ENCODE measurements at regions not wholly inside any gene's neighbourhood (a gene's known extent, or its start where the extent isn't known, plus 50 kb on each side); places are given as distances from the start of the nearest gene placed in this dataset.

GRCh38 chr1:70819231-70819630 is 228.4 kb downstream of the PTGER3 start:
- no peak overlapping the region for H3K4me3 ChIP-seq (ENCODE audit: low read depth, low read length)
- no peaks in the 10 kb centered on the region for H3K36me3 ChIP-seq
- H3K27ac ChIP-seq, result no peak overlapping the region
- H3K27me3 ChIP-seq (ENCODE audit: insufficient read depth, low read depth, severe bottlenecking), result no peaks in the 10 kb centered on the region
- H3K9me3 ChIP-seq (ENCODE audit: severe bottlenecking), result no peaks in the 10 kb centered on the region
- DNase-seq, result no peak
- TF ChIP-seq CTCF (IDR thresholded peaks at IDR 0.05; ENCODE audit: low read depth, low read length), result no peak

DNA sequence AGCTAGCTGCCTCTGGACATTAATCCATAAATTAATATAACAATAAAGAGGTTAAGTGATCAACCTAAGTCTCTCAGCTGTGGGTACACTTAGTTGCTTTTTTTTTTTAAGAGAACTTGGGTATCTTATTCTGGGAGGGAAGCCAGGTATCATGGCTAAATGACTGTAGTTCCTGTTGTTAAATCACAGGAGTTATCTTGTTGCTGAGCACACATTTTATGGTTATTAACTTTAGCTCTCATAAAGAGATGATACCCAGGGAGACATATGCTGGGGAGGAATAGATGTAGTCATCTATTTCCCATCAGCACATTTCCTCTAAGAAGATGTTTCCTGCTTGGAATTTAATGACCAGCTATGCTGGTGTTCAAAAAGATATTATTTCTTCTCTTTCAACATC is 227.8 kb downstream of the PTGER3 start:
- no peak for TF ChIP-seq CTCF (IDR thresholded peaks at IDR 0.05; ENCODE audit: low read depth, low read length)
- no peak for DNase-seq

DNA sequence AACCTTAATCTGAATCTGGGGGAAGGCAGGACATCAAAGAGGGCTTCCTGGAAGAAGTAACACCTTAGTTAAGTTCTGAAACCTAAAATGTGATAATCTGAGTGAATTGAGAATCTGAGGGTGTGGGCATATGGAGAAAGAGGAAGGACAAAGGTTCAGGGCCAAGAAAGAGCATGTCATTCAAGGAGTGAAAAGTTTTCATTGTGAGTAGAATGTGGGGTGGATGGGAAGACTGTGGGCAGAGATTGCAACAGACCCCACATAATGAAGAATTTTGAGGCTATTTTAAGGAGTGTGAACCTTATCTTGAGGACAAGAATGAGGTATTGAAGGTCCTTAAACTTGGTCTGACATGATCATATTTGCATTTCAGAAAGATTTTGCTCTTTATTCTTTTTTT is 227.2 kb downstream of the PTGER3 start:
- no peak for DNase-seq
- Histone ChIP-seq H3K4me3 (ENCODE audit: low read depth, low read length) (no peak overlapping the region), H3K27ac (no peak overlapping the region), H3K36me3 (no peaks in the 10 kb centered on the region), H3K27me3 (ENCODE audit: insufficient read depth, low read depth, severe bottlenecking) (no peaks in the 10 kb centered on the region), H3K9me3 (ENCODE audit: severe bottlenecking) (no peaks in the 10 kb centered on the region)
- TF ChIP-seq CTCF (IDR thresholded peaks at IDR 0.05; ENCODE audit: low read depth, low read length), result no peak

More for the DNA sequence above, 227.8 kb downstream of the PTGER3 start:
- no peak overlapping the region for H3K4me3 ChIP-seq (ENCODE audit: low read depth, low read length)
- no peaks in the 10 kb centered on the region for H3K36me3 ChIP-seq
- H3K27ac ChIP-seq, result no peak overlapping the region
- H3K27me3 ChIP-seq (ENCODE audit: insufficient read depth, low read depth, severe bottlenecking), result no peaks in the 10 kb centered on the region
- no peaks in the 10 kb centered on the region for H3K9me3 ChIP-seq (ENCODE audit: severe bottlenecking)

- no peaks in the 10 kb centered on the region for H3K27me3 ChIP-seq (ENCODE audit: insufficient read depth, low read depth, severe bottlenecking)
- H3K36me3 ChIP-seq, result no peaks in the 10 kb centered on the region
- DNase-seq, result no peak
- H3K27ac ChIP-seq, result no peak overlapping the region
- H3K9me3 ChIP-seq (ENCODE audit: severe bottlenecking), result no peaks in the 10 kb centered on the region
- H3K4me3 ChIP-seq (ENCODE audit: low read depth, low read length), result no peak overlapping the region
- no peak for TF ChIP-seq CTCF (IDR thresholded peaks at IDR 0.05; ENCODE audit: low read depth, low read length)
Measured at GRCh38 chr1:70820995-70821394, 226.6 kb downstream of the PTGER3 start.

DNA sequence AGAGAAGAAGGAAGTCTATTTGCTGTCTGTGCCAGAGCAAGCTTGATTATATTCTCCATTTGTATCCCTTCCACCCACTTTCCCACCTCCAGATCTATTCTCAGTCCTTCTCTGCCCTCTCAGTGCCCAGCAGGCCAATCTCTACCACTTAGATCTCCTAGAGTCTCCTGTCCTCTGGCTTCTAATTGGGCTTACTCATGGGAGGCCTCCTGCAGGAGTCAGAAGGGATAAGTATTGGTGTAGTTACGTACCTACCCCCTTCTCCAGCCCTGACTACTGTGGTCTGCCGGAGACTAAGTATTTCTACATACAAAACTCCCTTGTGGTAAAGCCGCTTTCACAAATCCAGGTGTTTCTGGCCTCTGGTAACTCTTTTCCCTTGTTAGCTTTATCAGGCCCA is 221.2 kb downstream of the PTGER3 start:
- DNase-seq, result no peak
- Histone ChIP-seq H3K27me3 (ENCODE audit: insufficient read depth, low read depth, severe bottlenecking) (no peaks in the 10 kb centered on the region), H3K36me3 (no peaks in the 10 kb centered on the region), H3K4me3 (ENCODE audit: low read depth, low read length) (no peak overlapping the region), H3K27ac (no peak overlapping the region), H3K9me3 (ENCODE audit: severe bottlenecking) (no peaks in the 10 kb centered on the region)
- TF ChIP-seq CTCF (IDR thresholded peaks at IDR 0.05; ENCODE audit: low read depth, low read length), result no peak

- no peak overlapping the region for H3K27ac ChIP-seq
- no peak overlapping the region for H3K4me3 ChIP-seq (ENCODE audit: low read depth, low read length)
- no peaks in the 10 kb centered on the region for H3K9me3 ChIP-seq (ENCODE audit: severe bottlenecking)
- no peak for DNase-seq
- no peaks in the 10 kb centered on the region for H3K27me3 ChIP-seq (ENCODE audit: insufficient read depth, low read depth, severe bottlenecking)
- no peaks in the 10 kb centered on the region for H3K36me3 ChIP-seq
- no peak for TF ChIP-seq CTCF (IDR thresholded peaks at IDR 0.05; ENCODE audit: low read depth, low read length)
Measured at GRCh38 chr1:70827030-70827429, 220.6 kb downstream of the PTGER3 start.
